ENCODE measurements at regions not wholly inside any gene's neighbourhood (a gene's known extent, or its start where the extent isn't known, plus 50 kb on each side); places are given as distances from the start of the nearest gene placed in this dataset.

- TF ChIP-seq POLR2AphosphoS5 (IDR thresholded peaks at IDR 0.05; ENCODE audit: low read depth, low read length) (peak; percentile 49; the same call in 1 of the 2 replicates), CTCF (IDR thresholded peaks at IDR 0.05) (no peak), REST (IDR thresholded peaks at IDR 0.05; ENCODE audit: insufficient read depth in 1 of 2, low read depth in 2 of 2, low read length in 1 of 2) (no peak)
Observed at GRCh38 chr5:163379298-163380155, 57.9 kb upstream of the CCNG1 start.

Measured in Panc1 (cell line).